HuH-7 (cell line): ENCODE measurements at regions not wholly inside any gene's neighbourhood (a gene's known extent, or its start where the extent isn't known, plus 50 kb on each side); places are given as distances from the start of the nearest gene placed in this dataset.
A peak's percentile ranks its signal among the peaks of the same experiment; 100 is the strongest.
"Not testable (repeated sequence)": the region's sequence is repeated elsewhere in the genome, so short reads cannot be mapped to it uniquely, and the experiment has no call there.

ENCODE experiments used
- DNase-seq: peaks from one replicate; pipeline ENCODE4 v3.0.0; 2011; ENCODE audit warnings: low spot score

GRCh38 chr12:68387338-68387737 is 55.2 kb upstream of the MDM1 start:
- no peak for DNase-seq

GRCh38 chr12:68389305-68389704 is 57.1 kb upstream of the MDM1 start:
- no peak for DNase-seq

GRCh38 chr12:68391937-68392336 is 59.8 kb upstream of the MDM1 start:
- DNase-seq: no peak

GRCh38 chr12:68392376-68392775 is 60.2 kb upstream of the MDM1 start:
- no peak for DNase-seq

- DNase-seq: no peak
Measured at GRCh38 chr12:68393417-68393816, 61.3 kb upstream of the MDM1 start.

GRCh38 chr12:68397566-68398158 is 65.5 kb upstream of the MDM1 start:
- no peak for DNase-seq

GRCh38 chr12:68398689-68399088 is 66.5 kb upstream of the MDM1 start:
- DNase-seq: not testable (repeated sequence)

- DNase-seq: no peak
Measured at GRCh38 chr12:68400226-68400829, 68.2 kb upstream of the MDM1 start.

GRCh38 chr12:68402422-68402821 is 70.3 kb upstream of the MDM1 start:
- DNase-seq: no peak

GRCh38 chr12:68403296-68403695 is 71.1 kb upstream of the MDM1 start:
- no peak for DNase-seq

- DNase-seq: no peak
Measured at GRCh38 chr12:68403711-68404110, 71.5 kb upstream of the MDM1 start.

GRCh38 chr12:68405343-68405781 is 73.2 kb upstream of the MDM1 start:
- no peak for DNase-seq

- peak; percentile 55 for DNase-seq
Measured at GRCh38 chr12:68406134-68406576, 74.0 kb upstream of the MDM1 start.

GRCh38 chr12:68406911-68407310 is 74.7 kb upstream of the MDM1 start:
- DNase-seq: no peak

GRCh38 chr12:68410018-68410660 is 78.0 kb upstream of the MDM1 start:
- DNase-seq: no peak

- no peak for DNase-seq
Measured at GRCh38 chr12:68411371-68411770, 79.2 kb upstream of the MDM1 start.

- no peak for DNase-seq
Measured at GRCh38 chr12:68414988-68415387, 82.8 kb upstream of the MDM1 start.

- DNase-seq: no peak
Measured at GRCh38 chr12:68416350-68416749, 84.2 kb upstream of the MDM1 start.

- no peak for DNase-seq
Measured at GRCh38 chr12:68416826-68417225, 84.7 kb upstream of the MDM1 start.

GRCh38 chr12:68418137-68418460 is 85.9 kb upstream of the MDM1 start:
- no peak for DNase-seq

GRCh38 chr12:68420225-68421010 is 88.3 kb upstream of the MDM1 start:
- DNase-seq: no peak

GRCh38 chr12:68422159-68422558 is 90.0 kb upstream of the MDM1 start:
- no peak for DNase-seq
